ENCODE measurements at regions not wholly inside any gene's neighbourhood (a gene's known extent, or its start where the extent isn't known, plus 50 kb on each side); places are given as distances from the start of the nearest gene placed in this dataset.
"Not testable (repeated sequence)": the region's sequence is repeated elsewhere in the genome, so short reads cannot be mapped to it uniquely, and the experiment has no call there.

- DNase-seq: no peak
Measured at GRCh38 chr2:129799036-129799958, 180.2 kb upstream of the RAB6C start.

GRCh38 chr2:129800285-129800684, 179.2 kb upstream of the RAB6C start:
- DNase-seq: no peak

- no peak for DNase-seq
Measured at GRCh38 chr2:129800686-129801085, 178.8 kb upstream of the RAB6C start.

GRCh38 chr2:129801575-129801974, 177.9 kb upstream of the RAB6C start:
- DNase-seq: peak; percentile 91

- DNase-seq: no peak
Measured at GRCh38 chr2:129802290-129802689, 177.2 kb upstream of the RAB6C start.

GRCh38 chr2:129803032-129803431, 176.4 kb upstream of the RAB6C start:
- peak; percentile 59 for DNase-seq

- peak; percentile 49 for DNase-seq
Measured at GRCh38 chr2:129803871-129804270, 175.6 kb upstream of the RAB6C start.

- no peak for DNase-seq
Measured at GRCh38 chr2:129805899-129806298, 173.6 kb upstream of the RAB6C start.

GRCh38 chr2:129806317-129806716, 173.1 kb upstream of the RAB6C start:
- DNase-seq: no peak

- no peak for DNase-seq
Measured at GRCh38 chr2:129806990-129807389, 172.5 kb upstream of the RAB6C start.

- not testable (repeated sequence) for DNase-seq
Measured at GRCh38 chr2:129807642-129808338, 171.7 kb upstream of the RAB6C start.

- no peak for DNase-seq
Measured at GRCh38 chr2:129810521-129810920, 168.9 kb upstream of the RAB6C start.

- DNase-seq: no peak
Measured at GRCh38 chr2:129812071-129812470, 167.4 kb upstream of the RAB6C start.

GRCh38 chr2:129812654-129813053, 166.8 kb upstream of the RAB6C start:
- no peak for DNase-seq

GRCh38 chr2:129813404-129813803, 166.1 kb upstream of the RAB6C start:
- no peak for DNase-seq

- no peak for DNase-seq
Measured at GRCh38 chr2:129816813-129817574, 162.5 kb upstream of the RAB6C start.

GRCh38 chr2:129819855-129820254, 159.6 kb upstream of the RAB6C start:
- DNase-seq: no peak

- DNase-seq: no peak
Measured at GRCh38 chr2:129820908-129821307, 158.6 kb upstream of the RAB6C start.

GRCh38 chr2:129821445-129821844, 158.0 kb upstream of the RAB6C start:
- DNase-seq: no peak

- no peak for DNase-seq
Measured at GRCh38 chr2:129823044-129823443, 156.4 kb upstream of the RAB6C start.

- no peak for DNase-seq
Measured at GRCh38 chr2:129827311-129828090, 152.0 kb upstream of the RAB6C start.

- DNase-seq: no peak
Measured at GRCh38 chr2:129828792-129829191, 150.7 kb upstream of the RAB6C start.

GRCh38 chr2:129829588-129829987, 149.9 kb upstream of the RAB6C start:
- no peak for DNase-seq
